Inflammatory macrophage treated with lipopolysaccharide for 4 hours (primary cell): ENCODE measurements at regions not wholly inside any gene's neighbourhood (a gene's known extent, or its start where the extent isn't known, plus 50 kb on each side); places are given as distances from the start of the nearest gene placed in this dataset.

Source experiments
- DNase-seq: peaks from one replicate; pipeline ENCODE4 v3.0.0-alpha.2; 2020

DNA sequence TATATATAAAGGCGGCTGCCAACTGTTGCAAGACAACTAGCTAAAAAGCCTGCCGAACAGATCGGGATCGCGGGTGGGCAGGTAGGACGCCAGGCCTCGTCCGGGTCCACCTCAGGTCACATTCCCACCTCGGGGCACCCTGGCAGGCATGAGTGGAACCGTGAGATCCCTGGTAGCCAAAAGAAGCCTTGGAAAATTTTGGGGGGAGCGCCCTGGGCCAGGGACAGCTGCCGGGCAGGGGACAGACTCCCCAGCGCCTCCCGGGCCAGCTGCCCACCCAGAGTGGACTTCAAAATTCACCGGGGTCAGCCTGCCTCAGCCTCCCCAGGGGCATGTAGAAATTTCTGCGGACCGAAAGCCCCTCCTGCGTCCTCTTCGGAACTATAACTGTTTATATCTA, 760.9 kb downstream of the KCNJ18 start:
- no peak for DNase-seq

- DNase-seq: no peak
Measured at GRCh38 chr17:22454070-22454999, 762.0 kb downstream of the KCNJ18 start.

DNA sequence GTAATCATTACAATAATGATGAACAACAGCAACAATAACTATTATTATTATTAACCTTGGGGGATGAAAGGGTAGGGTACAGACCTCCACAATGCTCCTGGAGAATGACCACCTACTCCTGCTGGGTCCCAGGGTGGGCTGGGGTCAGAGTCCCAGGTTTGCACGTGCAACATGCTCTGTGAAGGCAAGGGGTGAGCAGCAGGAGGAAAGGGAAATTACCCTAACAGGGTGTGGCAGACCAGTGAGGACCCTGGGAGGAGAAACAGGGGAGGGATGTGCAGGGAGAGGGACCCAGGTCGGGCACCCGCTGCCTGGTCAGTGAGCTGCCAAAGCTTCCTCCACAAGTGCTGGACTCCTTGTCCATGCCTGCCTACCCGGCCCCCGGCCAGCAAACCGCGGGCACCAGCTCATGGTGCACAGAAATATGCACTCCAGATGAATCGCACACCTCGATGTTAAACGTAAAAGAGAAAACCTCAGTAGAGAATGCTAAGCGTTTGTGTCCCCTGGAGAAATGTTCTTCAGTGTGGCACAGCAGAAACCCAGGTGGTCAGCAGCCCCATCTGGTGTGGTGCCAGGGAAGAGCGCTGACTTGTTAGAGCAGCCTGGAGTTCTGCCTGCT, 767.1 kb downstream of the KCNJ18 start:
- no peak for DNase-seq

GRCh38 chr17:22459953-22460350, 767.6 kb downstream of the KCNJ18 start:
- DNase-seq: no peak

GRCh38 chr17:22460461-22461063, 768.2 kb downstream of the KCNJ18 start:
- no peak for DNase-seq

DNA sequence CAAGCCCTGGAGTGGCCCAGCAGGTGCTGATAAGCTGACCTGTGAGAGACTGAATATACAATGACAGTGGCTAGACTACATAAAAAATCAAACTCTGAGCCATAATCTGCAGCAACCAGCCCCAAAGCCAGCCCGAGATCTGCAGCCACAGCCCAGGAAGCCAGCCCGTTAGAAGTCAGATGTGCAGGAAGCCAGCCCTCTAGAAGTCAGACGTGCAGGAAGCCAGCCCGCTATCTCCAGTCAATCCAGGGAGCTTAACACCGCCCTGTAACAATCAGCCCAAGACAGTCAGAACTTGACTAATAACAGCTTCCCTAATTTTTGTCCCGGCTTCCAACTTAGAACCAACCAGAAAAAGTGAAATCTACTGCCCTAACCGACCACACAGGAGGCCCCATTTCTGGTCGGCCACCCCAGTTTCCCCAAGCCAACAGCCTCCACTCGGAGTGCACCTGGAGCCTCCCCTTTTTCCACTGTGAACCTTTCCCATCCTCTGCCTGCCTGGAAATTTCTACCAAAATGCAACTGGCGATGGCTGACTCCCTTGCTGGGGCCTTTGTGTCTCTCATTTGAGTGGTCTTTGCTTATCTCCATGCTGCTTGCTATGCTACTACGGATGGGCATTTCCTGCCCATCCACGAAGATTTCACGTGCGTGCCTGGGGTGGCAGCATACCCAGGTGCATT, 769.3 kb downstream of the KCNJ18 start:
- no peak for DNase-seq

- DNase-seq: no peak
Measured at GRCh38 chr17:22462461-22462860, 770.1 kb downstream of the KCNJ18 start.

- no peak for DNase-seq
Measured at GRCh38 chr17:22463110-22463850, 771.0 kb downstream of the KCNJ18 start.

- DNase-seq: no peak
Measured at GRCh38 chr17:22464041-22464440, 771.7 kb downstream of the KCNJ18 start.

GRCh38 chr17:22467720-22468119, 775.4 kb downstream of the KCNJ18 start:
- DNase-seq: no peak

GRCh38 chr17:22469101-22469880, 777.0 kb downstream of the KCNJ18 start:
- no peak for DNase-seq

- no peak for DNase-seq
Measured at GRCh38 chr17:22469941-22470340, 777.6 kb downstream of the KCNJ18 start.

DNA sequence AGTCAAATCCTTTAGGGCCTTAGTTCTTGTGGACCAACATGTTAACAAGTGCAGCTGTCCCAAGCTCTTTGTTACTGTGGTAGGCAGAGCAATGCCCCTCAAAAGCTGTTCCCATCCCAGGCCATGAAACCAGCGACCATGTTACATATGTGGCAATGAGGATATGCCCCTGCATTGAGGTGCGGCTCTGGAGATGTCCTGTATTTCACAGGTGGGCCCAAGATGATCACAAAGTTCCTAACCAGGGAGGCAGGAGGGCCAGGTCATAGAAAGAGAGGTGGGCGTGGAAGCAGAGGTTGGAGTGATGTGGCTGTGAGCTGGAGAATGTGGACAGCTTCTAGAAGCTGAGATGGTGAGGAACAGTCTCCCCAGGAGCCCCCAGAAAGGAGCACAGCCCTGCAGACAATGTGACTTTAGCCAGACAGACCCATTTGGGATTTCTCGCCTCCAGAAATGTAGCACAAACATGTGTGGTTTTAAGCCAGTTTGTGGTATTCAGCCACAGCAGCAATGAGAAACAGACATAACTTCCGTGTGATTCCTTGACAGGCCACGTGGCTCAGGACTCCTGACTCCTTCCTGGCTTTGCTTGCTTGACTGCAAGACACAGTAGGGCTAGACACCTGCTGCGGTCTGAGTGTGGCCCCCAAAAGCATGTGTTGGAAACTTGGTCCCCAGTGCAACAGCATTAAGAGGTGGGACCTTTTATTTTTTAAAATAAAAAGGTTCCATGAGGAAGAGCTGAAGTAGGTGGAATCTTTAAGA, 778.3 kb downstream of the KCNJ18 start:
- no peak for DNase-seq

DNA sequence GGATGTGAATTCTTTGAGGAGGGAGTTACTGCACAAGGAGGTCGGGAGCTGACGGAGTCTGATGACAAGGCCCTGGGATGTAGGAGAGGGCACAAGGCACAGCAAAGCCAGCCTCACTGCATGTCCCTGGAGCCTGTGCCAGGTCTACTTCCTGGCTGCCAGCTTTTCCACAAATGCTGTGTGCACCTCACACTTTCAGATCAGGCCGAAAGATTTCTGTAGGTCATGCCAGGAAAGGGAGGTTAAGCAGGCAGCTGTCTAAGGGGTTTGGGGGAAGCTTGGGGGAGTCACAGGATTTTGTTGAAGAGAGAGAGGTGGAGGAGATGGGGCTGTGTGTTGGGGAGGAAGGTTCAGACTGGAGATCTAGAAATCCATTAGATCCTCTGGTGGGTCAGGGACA, 792.5 kb downstream of the KCNJ18 start:
- no peak for DNase-seq

DNA sequence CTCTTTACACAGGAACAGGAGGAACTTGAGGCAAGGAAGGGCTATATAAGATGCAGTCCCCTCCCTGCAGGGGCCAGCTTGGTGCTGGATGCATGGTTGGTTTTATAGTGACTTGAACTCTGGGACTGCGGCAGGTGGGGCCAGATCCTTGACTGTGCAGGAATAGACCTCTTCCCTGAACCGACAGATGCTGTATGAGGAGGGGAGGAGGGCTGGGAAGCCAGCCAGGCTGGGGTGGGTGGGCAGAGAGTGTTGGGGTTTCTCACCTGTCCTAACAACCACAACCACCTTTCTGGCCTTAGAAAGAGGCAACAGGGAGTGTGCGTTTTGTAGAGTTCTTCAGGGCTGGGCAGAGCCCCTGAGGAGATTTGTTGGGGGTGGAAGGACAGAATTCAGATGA, 798.1 kb downstream of the KCNJ18 start:
- no peak for DNase-seq

DNA sequence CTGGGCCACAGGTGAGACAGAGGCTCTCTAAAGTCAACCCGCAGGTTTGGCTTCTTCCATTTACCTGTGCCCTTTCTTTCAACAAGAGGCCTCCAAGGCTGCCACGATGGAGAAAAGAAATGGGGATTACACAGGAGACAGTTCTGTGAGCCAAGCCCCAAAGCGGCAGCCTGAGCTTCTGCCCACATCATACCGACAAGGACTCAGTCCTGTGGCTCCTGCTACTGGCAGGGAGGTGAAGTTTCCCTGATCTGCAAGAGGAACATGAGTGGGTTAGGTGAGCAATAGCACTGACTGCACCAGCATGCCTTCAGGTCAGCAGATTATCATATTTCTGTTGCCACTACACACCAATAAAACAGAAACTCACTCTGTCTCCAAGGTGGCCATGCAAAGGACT, 800.0 kb downstream of the KCNJ18 start:
- DNase-seq: no peak

- no peak for DNase-seq
Measured at GRCh38 chr17:22496450-22496849, 804.1 kb downstream of the KCNJ18 start.

- DNase-seq: no peak
Measured at GRCh38 chr17:22503322-22503899, 811.1 kb downstream of the KCNJ18 start.

DNA sequence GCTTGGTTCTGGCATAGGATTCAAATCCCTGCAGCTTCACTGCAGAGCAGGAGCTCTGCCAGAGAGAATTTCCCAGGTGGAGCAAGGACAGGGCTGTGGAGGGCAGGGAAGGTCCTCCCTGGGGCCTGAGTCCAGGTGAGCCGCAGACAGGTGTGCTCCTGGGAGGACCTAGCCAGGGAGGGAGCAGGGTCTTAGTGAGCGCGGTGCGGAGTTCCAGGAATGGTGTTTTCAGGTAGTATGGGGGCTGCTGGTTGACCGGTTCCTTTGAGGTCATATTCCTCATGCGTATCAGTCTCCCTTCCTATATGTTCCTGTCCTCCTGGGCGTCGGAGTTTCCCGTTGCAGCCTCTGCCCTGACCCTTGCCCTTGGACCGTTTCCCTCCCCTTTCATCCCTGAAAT, 813.3 kb downstream of the KCNJ18 start:
- no peak for DNase-seq

GRCh38 chr17:22506231-22506630, 813.9 kb downstream of the KCNJ18 start:
- DNase-seq: no peak

GRCh38 chr17:22506861-22507260, 814.5 kb downstream of the KCNJ18 start:
- DNase-seq: no peak
